H9 (cell line): ENCODE measurements at regions not wholly inside any gene's neighbourhood (a gene's known extent, or its start where the extent isn't known, plus 50 kb on each side); places are given as distances from the start of the nearest gene placed in this dataset.

Experiments
- DNase-seq: peaks from one replicate; pipeline ENCODE4 v3.0.0-alpha.2; 2017
- H2AFZ ChIP-seq: one replicate; pipeline ENCODE4 v1.6.1; 2013; ENCODE audit warnings: mild to moderate bottlenecking, low read length, control low read depth, moderate library complexity
- H2AK5ac ChIP-seq: 2 replicates; pipeline ENCODE4 v1.6.1; 2013; ENCODE audit warnings: low read length, control low read depth, mixed read lengths; ENCODE audit not compliant: insufficient read length
- H2BK120ac ChIP-seq: one replicate; pipeline ENCODE4 v1.6.1; 2013; ENCODE audit warnings: low read depth, mild to moderate bottlenecking, low read length, control low read depth, inconsistent platforms; ENCODE audit not compliant: poor library complexity, severe bottlenecking
- H2BK12ac ChIP-seq: 2 replicates; pipeline ENCODE4 v1.6.1; 2013; ENCODE audit warnings: low read length, control low read depth, mixed read lengths, low read depth; ENCODE audit not compliant: insufficient read length
- H2BK15ac ChIP-seq: 2 replicates; pipeline ENCODE4 v1.6.1; 2013; ENCODE audit warnings: low read depth, low read length, control low read depth
- H2BK20ac ChIP-seq: one replicate; pipeline ENCODE4 v1.6.1; 2013; ENCODE audit warnings: low read depth, mild to moderate bottlenecking, low read length, control low read depth, inconsistent platforms; ENCODE audit not compliant: poor library complexity, severe bottlenecking
- H2BK5ac ChIP-seq: 2 replicates; pipeline ENCODE4 v1.6.1; 2013; ENCODE audit warnings: low read length, control low read depth, mixed read lengths; ENCODE audit not compliant: insufficient read length
- H3K14ac ChIP-seq: 2 replicates; pipeline ENCODE4 v1.6.1; 2013; ENCODE audit warnings: low read length, control low read depth; ENCODE audit not compliant: insufficient read depth
- H3K18ac ChIP-seq: 2 replicates; pipeline ENCODE4 v1.6.1; 2013; ENCODE audit warnings: low read depth, mild to moderate bottlenecking, mixed read lengths, low read length, control low read depth; ENCODE audit not compliant: insufficient read length
- H3K23ac ChIP-seq: 2 replicates; pipeline ENCODE4 v1.6.1; 2013; ENCODE audit warnings: low read length, control low read depth, mixed read lengths, low read depth; ENCODE audit not compliant: insufficient read length
- H3K23me2 ChIP-seq: 2 replicates; pipeline ENCODE4 v1.6.1; 2013; ENCODE audit warnings: low read depth, mild to moderate bottlenecking, mixed read lengths, low read length, control low read depth; ENCODE audit not compliant: insufficient read length, poor library complexity, severe bottlenecking
- H3K27ac ChIP-seq: 2 replicates; pipeline ENCODE4 v1.5.1; 2013; ENCODE audit warnings: low read length, control low read depth, mixed read lengths, low read depth; ENCODE audit not compliant: insufficient read length
- H3K27me3 ChIP-seq: 2 replicates; pipeline ENCODE4 v1.6.1; 2013; ENCODE audit warnings: low read length, control low read depth, inconsistent platforms; ENCODE audit not compliant: insufficient read depth
- H3K4ac ChIP-seq: 2 replicates; pipeline ENCODE4 v1.6.1; 2013; ENCODE audit warnings: low read depth, mild to moderate bottlenecking, control low read depth, inconsistent platforms, low read length, moderate library complexity
- H3K4me1 ChIP-seq: 2 replicates; pipeline ENCODE4 v1.6.1; 2013; ENCODE audit warnings: low read length, control low read depth, inconsistent platforms; ENCODE audit not compliant: insufficient read depth
- H3K4me2 ChIP-seq: 2 replicates; pipeline ENCODE4 v1.6.1; 2013; ENCODE audit warnings: low read length, control low read depth, mixed read lengths; ENCODE audit not compliant: insufficient read length, insufficient read depth
- H3K56ac ChIP-seq: 2 replicates; pipeline ENCODE4 v1.6.1; 2013; ENCODE audit warnings: low read depth, mild to moderate bottlenecking, mixed read lengths, low read length, control low read depth; ENCODE audit not compliant: insufficient read length
- H3K79me1 ChIP-seq: 2 replicates; pipeline ENCODE4 v1.6.1; 2013; ENCODE audit warnings: low read depth, mild to moderate bottlenecking, moderate library complexity, low read length, control low read depth, inconsistent platforms; ENCODE audit not compliant: insufficient read depth, poor library complexity, severe bottlenecking
- H3K79me2 ChIP-seq: 2 replicates; pipeline ENCODE4 v1.6.1; 2013; ENCODE audit warnings: low read length, control low read depth, inconsistent platforms; ENCODE audit not compliant: insufficient read depth
- H3K9ac ChIP-seq: 2 replicates; pipeline ENCODE4 v1.6.1; 2013; ENCODE audit warnings: low read length, control low read depth, mixed read lengths; ENCODE audit not compliant: insufficient read length; ENCODE audit errors: extremely low read depth
- H3K9me3 ChIP-seq: one replicate; pipeline ENCODE4 v1.6.1; 2013; ENCODE audit warnings: low read depth, low read length, inconsistent platforms; ENCODE audit not compliant: control insufficient read depth
- H3T11ph ChIP-seq: one replicate; pipeline ENCODE4 v1.6.1; 2013; ENCODE audit warnings: mild to moderate bottlenecking, low read length, control low read depth, inconsistent platforms
- H4K20me1 ChIP-seq: one replicate; pipeline ENCODE4 v1.6.1; 2013; ENCODE audit not compliant: control insufficient read depth, insufficient read length, insufficient read depth
- H4K5ac ChIP-seq: 2 replicates; pipeline ENCODE4 v1.6.1; 2013; ENCODE audit warnings: low read depth, mild to moderate bottlenecking, mixed read lengths, low read length, control low read depth; ENCODE audit not compliant: insufficient read length
- H4K8ac ChIP-seq: replicated peaks from 2 replicates; pipeline ENCODE4 v1.6.1; 2013; ENCODE audit warnings: low read length, control low read depth, mixed read lengths, low read depth; ENCODE audit not compliant: insufficient read length
- H4K91ac ChIP-seq: 2 replicates; pipeline ENCODE4 v1.6.1; 2013; ENCODE audit warnings: low read depth, mild to moderate bottlenecking, moderate library complexity, mixed read lengths, low read length, control low read depth; ENCODE audit not compliant: insufficient read length
- H3K27ac Mint-ChIP-seq, 3 experiments: 2 replicates in 2 of 3; 3 replicates in 1 of 3; pipeline ENCODE4 v1.8.0; 2020 to 2021; ENCODE audit warnings: mixed read lengths in 3 of 3, mild to moderate bottlenecking in 1 of 3, moderate library complexity in 1 of 3
- H3K27me3 Mint-ChIP-seq: 2 replicates; pipeline ENCODE4 v1.8.0; 2021; ENCODE audit warnings: low read depth, mild to moderate bottlenecking, moderate library complexity, mixed read lengths
- H3K36me3 Mint-ChIP-seq, 3 experiments: 2 replicates in 2 of 3; 3 replicates in 1 of 3; pipeline ENCODE4 v1.8.0; 2020 to 2021; ENCODE audit warnings: low read depth in 3 of 3, mixed read lengths in 3 of 3; ENCODE audit not compliant: insufficient read depth in 1 of 3
- H3K4me1 Mint-ChIP-seq, 2 experiments: 2 replicates each; pipeline ENCODE4 v1.8.0; 2020; ENCODE audit warnings: mixed read lengths in 2 of 2
- H3K4me3 Mint-ChIP-seq, 2 experiments: 2 replicates in 1 of 2; 3 replicates in 1 of 2; pipeline ENCODE4 v1.8.0; 2020 to 2021; ENCODE audit warnings: mild to moderate bottlenecking in 2 of 2, mixed read lengths in 2 of 2, moderate library complexity in 1 of 2
- H3K9me3 Mint-ChIP-seq, 2 experiments: 2 replicates in 1 of 2; 3 replicates in 1 of 2; pipeline ENCODE4 v1.8.0; 2020; ENCODE audit warnings: mild to moderate bottlenecking in 2 of 2, mixed read lengths in 2 of 2, moderate library complexity in 1 of 2
- CTCF ChIP-seq: fragments of 200-600 bp; sonication (generic); conservative IDR thresholded peaks from 3 replicates; pipeline ENCODE4 v1.8.0; 2021; ENCODE audit warnings: antibody characterized with exemption, mild to moderate bottlenecking
- WGBS: extraction: QIAGEN DNeasy Blood & Tissue Kit; methylation state at CpG from one replicate; pipeline ENCODE4 v1.1.7; 2013; ENCODE audit warnings: missing lambda C conversion rate, low lambda C conversion rate, mixed read lengths; ENCODE audit not compliant: insufficient read length; ENCODE audit errors: extremely low coverage; 5-methylcytosine and 5-hydroxymethylcytosine counted together

- H2AFZ ChIP-seq, result no peak overlapping the region
Observed at GRCh38 chr12:18798535-18799361, 60.8 kb downstream of the CAPZA3 start.

More at GRCh38 chr12:18798535-18799361, 60.8 kb downstream of the CAPZA3 start:
- H3K23ac ChIP-seq, result no peak overlapping the region
- H3K18ac ChIP-seq, result no peak overlapping the region
- no peak overlapping the region for H3K56ac ChIP-seq
- H3K4ac ChIP-seq, result no peak overlapping the region
- TF ChIP-seq CTCF, result no peak
- no peak overlapping the region for H3K27ac ChIP-seq
- no peaks in the 10 kb centered on the region for H3K23me2 ChIP-seq
- no peak overlapping the region for H2BK12ac ChIP-seq
- H2BK20ac ChIP-seq, result no peak overlapping the region
- H3K27ac Mint-ChIP-seq, result no peak overlapping the region
- no peaks in the 10 kb centered on the region for H3K79me1 ChIP-seq
- no peak overlapping the region for H2BK5ac ChIP-seq
- no peak overlapping the region for H2BK15ac ChIP-seq
- H3K27me3 Mint-ChIP-seq, result no peaks in the 10 kb centered on the region
- no peak overlapping the region for H3K4me3 Mint-ChIP-seq
- H3K9me3 ChIP-seq, result no peaks in the 10 kb centered on the region
- no peaks in the 10 kb centered on the region for H4K20me1 ChIP-seq
- no peak overlapping the region for H3K4me2 ChIP-seq
- no peaks in the 10 kb centered on the region; a peak in 1 of 7 replicates for H3K36me3 Mint-ChIP-seq
- no peaks in the 10 kb centered on the region for H3K79me2 ChIP-seq
- no peak overlapping the region for H4K91ac ChIP-seq
- no peak overlapping the region for H4K8ac ChIP-seq
- H2AK5ac ChIP-seq, result no peak overlapping the region
- no peaks in the 10 kb centered on the region; a peak in 2 of 5 replicates for H3K9me3 Mint-ChIP-seq
- H3K4me1 ChIP-seq, result no peaks in the 10 kb centered on the region
- no CpG with 5 or more reads among the region's 4 CpGs for WGBS
- H3K14ac ChIP-seq, result no peak overlapping the region
- no peak overlapping the region for H3K9ac ChIP-seq
- no peak overlapping the region for H3T11ph ChIP-seq
- no peak overlapping the region for H2BK120ac ChIP-seq
- H4K5ac ChIP-seq, result no peak overlapping the region
- H3K4me1 Mint-ChIP-seq, result peaks cover 9 to 13% of the 10 kb centered on the region in 2 experiments
- no peaks in the 10 kb centered on the region for H3K27me3 ChIP-seq
- no peak for DNase-seq
